ENCODE measurements at regions not wholly inside any gene's neighbourhood (a gene's known extent, or its start where the extent isn't known, plus 50 kb on each side); places are given as distances from the start of the nearest gene placed in this dataset.

GRCh38 chr9:73951147-73951546 is 546.0 kb upstream of the RORB start:
- TF ChIP-seq CTCF (IDR thresholded peaks at IDR 0.05) (no peak), EZH2 (IDR thresholded peaks at IDR 0.05; ENCODE audit: borderline replicate concordance, insufficient read depth, low read depth, low read length, poor library complexity, severe bottlenecking) (no peak)
